HPDE6-E6E7 (cell line): ENCODE measurements at regions not wholly inside any gene's neighbourhood (a gene's known extent, or its start where the extent isn't known, plus 50 kb on each side); places are given as distances from the start of the nearest gene placed in this dataset.

Source experiments
- DNase-seq: peaks from one replicate; pipeline ENCODE4 v3.0.0; 2011; ENCODE audit warnings: missing footprints; ENCODE audit errors: extremely low spot score

GRCh38 chr2:151157000-151157735 is 104.5 kb downstream of the RBM43 start:
- DNase-seq: no peak

DNA sequence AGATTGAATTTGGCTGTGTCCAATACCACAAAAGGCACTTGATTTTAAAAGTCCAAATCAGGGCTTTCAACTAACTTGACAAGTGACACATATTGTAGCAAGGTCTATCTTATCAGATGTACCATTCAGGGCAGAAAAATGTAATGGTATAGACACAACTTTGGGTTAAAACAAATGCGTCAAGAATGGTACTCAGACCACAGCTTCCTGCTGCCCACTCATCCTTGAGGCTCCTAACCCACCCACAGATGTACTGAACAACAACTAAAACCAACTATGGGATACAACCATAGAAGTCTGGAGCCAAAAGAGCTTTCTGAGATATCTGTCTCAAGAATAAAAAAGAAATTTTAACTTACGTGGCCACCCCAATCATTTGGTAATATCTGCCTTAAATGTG is 105.2 kb downstream of the RBM43 start:
- DNase-seq: no peak

GRCh38 chr2:151153601-151154000 is 108.1 kb downstream of the RBM43 start:
- peak; percentile 21 for DNase-seq

- no peak for DNase-seq
Observed at GRCh38 chr2:151150331-151151320, 111.0 kb downstream of the RBM43 start.

DNA sequence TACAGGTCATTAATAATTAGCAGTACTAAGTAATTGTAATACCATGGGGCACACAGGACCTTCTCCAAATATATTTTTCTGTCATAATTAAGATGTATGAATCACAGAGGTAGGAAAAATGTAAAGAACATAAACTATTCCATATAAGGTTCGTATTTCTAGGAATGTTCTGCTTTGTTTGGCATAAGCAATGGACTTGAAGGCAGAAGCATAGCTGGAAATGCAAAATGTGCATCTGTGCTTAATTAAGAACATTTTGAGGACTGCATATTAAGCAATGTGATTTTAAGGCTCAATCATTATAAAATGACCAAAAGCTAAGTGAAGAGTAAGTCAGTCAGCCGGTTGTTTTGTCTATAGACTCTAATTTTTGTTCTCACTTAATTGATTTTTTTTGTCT is 123.2 kb downstream of the RBM43 start:
- no peak for DNase-seq

DNA sequence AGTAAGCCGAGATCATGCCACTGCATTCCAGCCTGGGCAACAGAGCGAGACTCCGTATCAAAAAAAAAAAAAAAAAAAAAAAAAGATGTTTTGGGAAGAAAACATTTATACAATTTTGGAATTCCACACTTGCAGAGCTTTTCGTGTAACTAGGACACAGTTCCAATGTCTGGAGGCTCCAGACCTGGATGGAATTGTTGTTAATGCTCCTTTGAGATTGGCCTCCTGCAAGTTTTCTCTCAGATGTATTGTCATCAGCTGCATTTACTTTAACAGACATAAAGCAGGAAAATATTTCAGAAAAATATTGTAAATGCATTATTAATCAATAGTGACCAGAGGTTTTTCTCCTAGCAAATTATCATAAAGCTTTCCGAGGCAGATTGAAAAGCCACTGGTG is 124.1 kb downstream of the RBM43 start:
- DNase-seq: no peak

DNA sequence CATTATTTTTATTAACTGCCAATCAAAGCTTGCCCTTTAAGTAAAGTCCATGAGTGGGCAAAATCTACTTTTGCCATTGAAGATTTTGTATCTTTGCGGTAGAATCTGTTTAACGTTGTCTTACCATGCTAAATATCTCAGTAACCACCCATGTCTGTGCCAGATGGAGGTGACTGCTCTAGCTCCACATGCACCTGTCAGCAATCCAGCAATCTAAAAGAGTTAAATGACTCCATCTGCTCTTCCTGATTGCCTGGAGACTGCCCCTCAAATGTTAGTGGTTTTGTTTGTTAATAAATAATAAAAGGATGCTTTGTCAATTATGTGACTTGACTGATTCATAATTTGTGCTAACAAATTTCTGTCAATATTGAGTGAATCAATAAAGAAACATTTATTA is 141.7 kb downstream of the RBM43 start:
- no peak for DNase-seq

GRCh38 chr2:151119374-151119773 is 142.3 kb downstream of the RBM43 start:
- no peak for DNase-seq

DNA sequence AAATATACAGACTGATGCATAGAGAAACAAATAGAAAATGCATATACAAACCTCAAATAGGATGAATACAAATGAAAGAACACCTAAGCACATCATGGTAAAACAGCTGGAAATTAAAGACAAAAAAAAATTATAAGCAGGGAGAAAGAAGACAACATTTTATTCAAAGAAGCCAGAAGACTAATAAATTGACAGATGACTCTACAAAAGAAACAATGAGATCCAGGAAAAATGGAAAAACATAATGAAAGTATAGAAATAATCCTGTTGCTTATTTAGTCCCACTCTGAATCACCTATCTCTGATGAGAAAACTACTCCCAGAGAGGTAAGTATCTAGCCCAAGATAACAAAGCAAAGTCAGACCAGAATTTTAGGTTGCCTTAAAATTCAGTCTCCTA is 143.4 kb downstream of the RBM43 start:
- DNase-seq: no peak

DNA sequence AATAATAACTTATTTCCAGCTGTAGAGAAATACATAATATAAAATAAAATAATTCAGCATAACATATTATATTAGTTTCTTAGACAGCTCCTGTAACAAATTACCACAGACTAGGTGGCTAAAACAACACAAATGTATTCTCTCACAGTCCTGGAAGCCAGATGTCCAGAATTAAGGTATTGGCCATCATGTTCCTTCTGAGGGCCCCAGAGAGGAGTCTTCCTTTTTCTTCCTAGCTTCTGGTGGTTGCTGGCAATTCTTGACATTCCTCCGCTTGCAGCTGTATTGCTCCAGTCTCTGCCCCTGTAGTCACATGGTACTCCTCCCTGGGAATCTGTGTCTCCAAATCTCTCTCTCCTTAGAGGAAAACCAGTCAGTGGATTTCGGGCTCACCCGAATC is 146.8 kb downstream of the RBM43 start:
- DNase-seq: no peak

DNA sequence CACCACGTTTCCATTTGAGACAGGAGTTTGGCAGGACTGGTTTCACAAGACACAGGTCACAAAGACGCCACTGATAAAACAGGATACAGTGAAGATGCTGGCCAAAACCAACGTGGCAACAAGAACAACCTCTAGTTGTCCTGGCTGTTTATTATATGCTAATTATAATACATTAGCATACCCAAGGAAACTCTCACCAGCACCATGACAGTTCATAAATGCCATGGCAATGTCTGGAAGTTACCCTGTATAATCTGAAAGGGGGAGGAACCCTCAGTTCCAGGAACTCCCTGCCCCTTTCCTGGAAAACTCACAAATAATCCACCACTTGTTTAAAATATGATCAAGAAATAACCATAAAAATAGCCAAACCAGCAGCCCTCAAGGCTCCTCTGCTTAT is 148.3 kb downstream of the RBM43 start:
- no peak for DNase-seq

DNA sequence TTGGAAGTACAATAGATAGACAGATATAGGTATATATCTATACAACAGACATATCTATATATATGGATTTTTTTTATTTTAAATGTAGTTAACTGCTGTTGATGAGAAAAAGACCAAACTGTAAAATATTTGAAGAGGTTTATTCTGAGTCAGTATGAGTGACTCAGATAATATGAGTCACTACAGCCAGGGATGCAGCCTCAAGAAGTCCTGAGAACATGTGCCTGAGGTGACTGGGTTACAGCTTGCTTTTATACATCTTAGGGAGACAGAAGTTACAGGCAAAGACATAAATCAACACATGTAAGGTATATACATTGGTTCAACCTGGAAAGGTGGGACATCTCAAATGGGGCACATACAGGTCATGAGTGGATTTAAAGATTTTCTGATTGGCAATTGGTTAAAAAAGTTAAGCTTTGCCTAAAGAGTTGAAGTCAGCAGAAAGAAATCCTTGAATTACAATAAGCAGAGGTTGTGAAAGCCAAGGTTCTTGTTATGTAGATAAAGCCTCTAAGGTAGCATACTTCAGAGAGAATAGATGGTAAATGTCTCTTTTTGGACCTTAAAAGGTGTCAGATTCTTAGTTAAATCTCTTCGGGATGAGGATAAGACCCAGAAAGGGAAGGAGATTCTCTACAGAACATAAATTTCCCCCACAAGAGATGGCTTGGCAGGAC is 149.9 kb downstream of the RBM43 start:
- peak; percentile 38 for DNase-seq

DNA sequence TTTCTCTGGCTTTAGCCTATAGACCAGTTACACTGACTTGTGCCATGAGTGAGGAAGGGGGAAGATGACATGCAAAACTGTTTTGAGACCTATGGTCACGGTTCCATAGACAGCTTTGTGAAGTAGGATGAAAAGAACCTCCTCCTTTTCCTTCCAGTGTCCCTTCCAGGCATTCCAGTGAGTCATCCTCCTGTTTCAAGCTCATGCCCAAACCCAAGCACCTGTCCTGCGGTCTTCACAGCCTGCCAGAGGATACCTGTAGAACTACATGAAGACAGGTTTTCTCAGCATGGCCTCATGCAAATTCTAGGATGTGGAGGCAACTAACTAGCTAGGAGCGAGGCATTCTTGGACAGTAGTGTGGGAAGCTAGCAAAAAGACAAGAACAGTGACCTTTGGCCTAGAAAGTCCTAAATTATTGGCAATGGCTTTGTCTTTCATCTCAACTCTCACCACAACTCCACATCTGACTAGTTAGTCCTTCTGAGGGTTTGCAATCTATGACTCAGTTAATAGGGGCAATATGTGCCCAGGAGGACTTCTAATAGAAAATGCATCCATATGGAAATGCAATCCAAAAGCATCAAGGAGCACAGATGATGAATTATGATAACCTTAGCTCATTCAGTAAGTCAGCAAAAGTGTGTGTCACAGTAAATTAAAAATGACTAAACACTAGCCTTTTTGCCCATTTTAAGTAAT is 154.7 kb downstream of the RBM43 start:
- no peak for DNase-seq

DNA sequence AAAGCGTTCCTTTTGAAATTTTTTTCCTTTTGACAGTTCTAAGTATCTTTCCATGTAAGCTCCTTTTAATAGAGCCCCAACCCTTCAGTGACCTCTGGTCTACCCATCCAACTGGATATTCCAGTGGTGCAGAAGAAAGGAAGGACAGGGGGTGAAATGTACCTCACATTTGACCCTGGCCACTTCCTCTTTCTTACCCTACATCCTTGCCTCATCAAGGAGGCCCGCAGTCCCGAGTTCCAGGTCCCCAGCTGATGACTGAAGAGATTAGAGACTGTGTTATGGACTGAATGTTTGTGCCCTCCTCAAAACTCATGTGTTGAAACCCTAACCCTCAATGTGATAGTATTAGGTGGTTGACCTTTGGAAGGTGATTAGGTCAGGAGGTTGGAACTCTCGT is 158.1 kb downstream of the RBM43 start:
- DNase-seq: no peak

DNA sequence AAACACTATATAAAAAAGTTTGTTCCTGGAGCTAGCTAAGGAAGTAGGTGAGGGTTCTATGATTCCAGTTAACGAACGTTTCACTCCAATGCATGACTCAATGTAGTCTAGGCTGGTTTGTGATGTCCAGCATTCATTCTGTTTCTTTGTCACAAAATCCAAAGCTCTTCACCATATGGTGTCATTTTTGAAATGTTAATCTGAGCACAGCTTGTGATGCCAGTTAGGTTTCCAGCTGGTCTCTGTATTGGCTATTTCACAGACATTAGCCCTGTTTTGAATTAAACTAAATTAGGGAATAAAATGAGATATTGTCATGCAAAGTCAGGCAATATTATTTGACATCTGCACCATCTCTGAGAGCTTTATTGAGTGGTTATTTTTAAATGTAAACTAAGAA is 159.4 kb downstream of the RBM43 start:
- no peak for DNase-seq

DNA sequence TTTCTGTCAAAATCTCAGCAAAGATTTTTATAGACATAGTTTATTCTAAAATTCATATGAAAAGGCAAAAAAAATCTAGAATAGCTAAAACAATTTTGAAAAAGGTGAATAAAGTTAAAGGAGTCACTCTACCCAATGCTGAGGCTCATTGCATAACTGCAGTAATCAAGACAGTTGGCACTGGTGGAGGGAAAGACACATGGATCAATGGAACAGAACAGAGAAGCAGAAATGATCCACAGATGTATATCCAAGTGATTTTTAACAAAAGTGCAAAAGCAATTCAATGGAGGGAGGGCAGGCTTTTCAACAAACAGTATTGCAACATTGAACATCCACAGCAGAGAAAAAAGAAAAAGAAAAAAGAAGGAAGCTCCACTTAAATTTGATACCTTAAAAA is 162.8 kb downstream of the RBM43 start:
- DNase-seq: no peak

GRCh38 chr2:151097895-151098294 is 163.8 kb downstream of the RBM43 start:
- no peak for DNase-seq

GRCh38 chr2:151097128-151097527 is 164.5 kb downstream of the RBM43 start:
- no peak for DNase-seq

DNA sequence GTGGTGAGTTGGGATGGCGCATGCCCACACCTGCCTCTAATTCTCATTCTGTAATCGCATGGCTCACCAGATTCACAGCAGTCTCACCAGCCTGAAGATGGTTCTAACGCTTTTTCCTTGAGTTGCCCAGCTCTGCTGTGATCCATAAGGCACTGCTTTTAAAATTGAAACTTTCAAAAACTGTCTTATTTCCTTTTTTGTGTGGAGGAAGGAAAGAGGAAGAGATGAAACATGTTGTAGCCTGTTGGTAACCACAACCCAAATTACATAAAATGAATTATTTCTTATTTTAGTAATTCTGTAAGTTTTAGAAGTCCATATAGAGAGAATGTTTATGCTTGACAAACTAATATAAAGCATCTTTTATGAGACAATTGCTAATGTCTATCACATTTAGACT is 165.4 kb downstream of the RBM43 start:
- no peak for DNase-seq

GRCh38 chr2:151095463-151095862 is 166.2 kb downstream of the RBM43 start:
- DNase-seq: no peak

DNA sequence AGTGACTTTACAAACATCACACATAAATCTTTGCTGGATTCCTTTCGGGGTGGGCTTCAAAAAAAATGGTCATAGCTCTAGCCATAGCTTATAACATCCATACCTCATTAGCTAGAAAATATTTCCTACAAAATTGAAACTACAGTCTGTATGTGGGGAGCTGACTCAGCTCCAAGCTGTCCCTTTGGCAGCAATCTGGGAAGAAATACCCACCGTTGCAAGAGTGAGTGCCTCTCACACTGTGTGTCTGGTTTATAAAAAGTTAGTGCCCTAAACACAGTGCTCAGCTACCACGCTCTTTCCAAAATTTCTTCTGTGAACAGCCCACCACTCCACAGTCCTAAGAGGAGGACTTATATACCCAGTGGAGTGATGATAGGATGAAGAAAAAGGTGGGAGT is 170.1 kb downstream of the RBM43 start:
- DNase-seq: no peak

- no peak for DNase-seq
Observed at GRCh38 chr2:151087377-151087776, 174.3 kb downstream of the RBM43 start.
